Astrocyte (in vitro differentiated cells and primary cell): ENCODE measurements at regions not wholly inside any gene's neighbourhood (a gene's known extent, or its start where the extent isn't known, plus 50 kb on each side); places are given as distances from the start of the nearest gene placed in this dataset.

Source experiments
- CTCF ChIP-seq: IDR thresholded peaks from 2 replicates; pipeline ENCODE4 v1.5.1; 2011; ENCODE audit warnings: low read depth, mild to moderate bottlenecking, inconsistent platforms, low read length, moderate library complexity; ENCODE audit not compliant: insufficient read depth
- EZH2 ChIP-seq: IDR thresholded peaks from 2 replicates; pipeline ENCODE4 v1.6.1; 2012; ENCODE audit warnings: mild to moderate bottlenecking, low read length, inconsistent platforms; ENCODE audit not compliant: insufficient read depth

DNA sequence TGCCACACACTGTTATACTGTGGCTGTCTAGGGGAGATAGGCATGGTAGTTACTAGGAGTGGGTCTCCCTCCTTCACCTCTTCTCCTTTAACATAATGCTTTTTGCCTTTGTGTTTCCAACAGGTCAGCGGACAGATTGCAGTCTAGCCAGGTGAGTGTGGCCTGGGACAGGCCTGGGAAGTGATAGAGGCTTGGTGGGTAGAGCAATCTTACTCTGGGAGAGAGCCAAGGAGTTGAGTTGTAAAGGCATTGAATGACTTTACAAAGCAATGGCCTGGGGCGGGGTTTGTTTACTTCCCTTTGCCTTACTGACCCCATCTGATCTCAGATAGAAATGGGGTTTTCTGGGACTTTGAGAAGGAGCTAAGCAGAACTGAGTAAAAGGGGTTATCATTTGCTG is 51.0 kb upstream of the IKBKE start:
- TF ChIP-seq CTCF (no peak), EZH2 (no peak)
